ENCODE measurements at regions not wholly inside any gene's neighbourhood (a gene's known extent, or its start where the extent isn't known, plus 50 kb on each side); places are given as distances from the start of the nearest gene placed in this dataset.

- TF ChIP-seq CTCF (conservative IDR thresholded peaks at IDR 0.05) (no peak), EZH2 (IDR thresholded peaks at IDR 0.05; ENCODE audit: low read depth) (no peak)
Measured at GRCh38 chr4:144572660-144573059, 73.3 kb upstream of the HHIP start.
